Psoas muscle (tissue), 7 donors: ENCODE measurements at regions not wholly inside any gene's neighbourhood (a gene's known extent, or its start where the extent isn't known, plus 50 kb on each side); places are given as distances from the start of the nearest gene placed in this dataset.

ENCODE experiments used
- ATAC-seq, 4 donors: fragments of 200-7000 bp; cut with Tn5 transposase; one replicate each; pipeline ENCODE4 v1.9.1; 2020; ENCODE audit warnings: moderate library complexity in 3 of 4, mild to moderate bottlenecking in 2 of 4
- DNase-seq, 2 donors: peaks; one replicate each; pipeline ENCODE4 v3.0.0-alpha.2; 2020
- H3K27ac ChIP-seq: fragments of 200-600 bp; one replicate; pipeline ENCODE4 v1.8.0; 2022
- H3K27me3 ChIP-seq, 3 donors: fragments of 200-600 bp in 1 of 3; one replicate each; pipeline versions ENCODE4 v1.6.1 to v1.8.0; 2013 to 2022; ENCODE audit warnings: low read length in 2 of 3, mild to moderate bottlenecking in 2 of 3, moderate library complexity in 1 of 3; ENCODE audit not compliant: insufficient read depth in 3 of 3
- H3K36me3 ChIP-seq, 2 donors: fragments of 200-600 bp in 1 of 2; one replicate each; pipeline versions ENCODE4 v1.6.1 to v1.8.0; 2013 to 2022; ENCODE audit warnings: low read depth in 1 of 2, mild to moderate bottlenecking in 1 of 2, moderate library complexity in 1 of 2; ENCODE audit not compliant: insufficient read depth in 1 of 2
- H3K4me1 ChIP-seq: fragments of 200-600 bp; one replicate; pipeline ENCODE4 v1.8.0; 2022
- H3K4me3 ChIP-seq: fragments of 200-600 bp; one replicate; pipeline ENCODE4 v1.8.0; 2022; ENCODE audit warnings: mild to moderate bottlenecking
- H3K9me3 ChIP-seq: fragments of 200-600 bp; one replicate; pipeline ENCODE4 v1.8.0; 2022
- CTCF ChIP-seq: fragments of 200-600 bp; IDR thresholded peaks from one replicate; pipeline ENCODE4 v1.8.0; 2022; ENCODE audit warnings: antibody characterized with exemption
- WGBS, 3 donors: extraction: QIAGEN DNeasy Blood & Tissue Kit; methylation state at CpG; one replicate each; pipeline versions ENCODE4 v1.1.6 to v1.1.7; 2013; 5-methylcytosine and 5-hydroxymethylcytosine counted together
- intact Hi-C, 2 donors: fragments of 100-400 bp; cut with DNase I; formaldehyde crosslinking; loops; one replicate each; pipeline versions ENCODE4 v1.11.0 to v1.14.2; 2022
- donor health status: healthy with polysubstance abuse.
- donor health status: DM: no; HTN: no; CAD: no; lungs with moderate emphysema.
- donor health status: Bipolar disorder and iron deficiency.
- donor health status: healthy.
- donor health status: DM: yes; HTN: yes; CAD: no.
- donor health status: DM: no; HTN: no; CAD: no.
- donor health status: DM: yes; HTN: yes; CAD: no.

GRCh38 chr5:88113429-88113828 is 155.2 kb downstream of the TMEM161B start:
- no peak for ATAC-seq
- no peak for DNase-seq
- no peak for TF ChIP-seq CTCF
- WGBS, 3 donors, result 68 to 80% (median 79%) methylated on average over 1 of the region's 1 CpG
- no peaks in the 10 kb centered on the region for H3K9me3 ChIP-seq
- no peaks in the 10 kb centered on the region for H3K36me3 ChIP-seq
- H3K4me1 ChIP-seq, result no peaks in the 10 kb centered on the region
- H3K27me3 ChIP-seq, result no peaks in the 10 kb centered on the region
- intact Hi-C loops, result loop anchor here in 1 of 2 donors (10.0 kb wide), 1 partner anchor 381 kb away; no protein-coding TSS in a partner anchor
- no peak overlapping the region for H3K4me3 ChIP-seq
- H3K27ac ChIP-seq, result no peak overlapping the region

- DNase-seq (no peak), ATAC-seq (no peak)
- no peak overlapping the region for H3K4me3 ChIP-seq
- no peak overlapping the region for H3K27ac ChIP-seq
- H3K9me3 ChIP-seq, result no peaks in the 10 kb centered on the region
- H3K4me1 ChIP-seq, result no peaks in the 10 kb centered on the region
- H3K36me3 ChIP-seq, result no peaks in the 10 kb centered on the region
- WGBS, 3 donors, result 88 to 90% (median 89%) methylated on average over 5 of the region's 5 CpGs
- no peak for TF ChIP-seq CTCF
- intact Hi-C loops, result loop anchor here in 1 of 2 donors (10.0 kb wide), 1 partner anchor 385 kb away; no protein-coding TSS in a partner anchor
- no peaks in the 10 kb centered on the region for H3K27me3 ChIP-seq
Measured at GRCh38 chr5:88109818-88110217, 158.8 kb downstream of the TMEM161B start.

DNA sequence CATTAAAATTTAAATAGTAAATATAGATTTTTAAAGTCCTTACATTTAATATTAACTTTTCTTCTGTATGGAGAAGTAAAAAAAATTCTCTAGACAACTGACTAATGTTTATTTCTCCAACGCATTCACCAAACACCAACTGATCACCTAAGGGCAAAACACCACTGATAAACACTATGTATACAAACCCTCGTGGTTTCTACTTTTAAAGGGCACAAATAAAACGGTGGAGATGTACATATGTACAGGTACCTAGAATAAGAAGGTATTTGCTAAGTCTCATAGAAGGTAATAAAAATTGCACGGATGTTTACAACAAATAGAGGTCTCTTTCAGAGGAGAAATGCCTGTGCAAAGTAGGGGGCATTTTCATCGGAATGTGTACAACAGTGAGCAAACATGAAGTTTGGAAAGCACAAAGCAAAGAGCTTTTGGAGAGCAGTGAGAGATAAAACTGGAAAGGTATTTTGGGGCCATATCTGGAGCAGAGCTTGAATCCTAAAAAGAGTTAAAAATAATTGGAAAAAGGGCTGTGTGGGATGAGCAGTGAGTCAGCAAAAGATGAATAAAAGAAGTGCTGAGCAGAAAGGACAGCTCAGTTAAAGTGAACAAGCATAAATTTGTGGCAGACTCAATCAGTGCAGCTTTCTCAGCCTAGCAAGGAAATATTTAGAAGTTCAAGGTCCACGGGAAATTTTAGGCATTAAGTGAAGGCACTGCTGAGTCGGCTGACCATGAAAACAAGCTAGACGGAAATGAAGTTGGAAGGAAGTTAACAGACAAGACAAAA is 160.0 kb downstream of the TMEM161B start:
- WGBS, 3 donors, result 78 to 80% (median 78%) methylated on average over 8 of the region's 8 CpGs
- H3K36me3 ChIP-seq, result no peaks in the 10 kb centered on the region
- no peak for DNase-seq
- H3K27ac ChIP-seq, result no peak overlapping the region
- no peaks in the 10 kb centered on the region for H3K9me3 ChIP-seq
- no peaks in the 10 kb centered on the region for H3K27me3 ChIP-seq
- intact Hi-C loops, result no loop called here
- no peak overlapping the region for H3K4me3 ChIP-seq
- no peaks in the 10 kb centered on the region for H3K4me1 ChIP-seq
- TF ChIP-seq CTCF, result no peak
- ATAC-seq, result no peak

GRCh38 chr5:88094906-88095496 is 173.6 kb downstream of the TMEM161B start:
- no peak overlapping the region for H3K4me3 ChIP-seq
- H3K9me3 ChIP-seq, result no peaks in the 10 kb centered on the region
- H3K27ac ChIP-seq, result no peak overlapping the region
- H3K4me1 ChIP-seq, result no peaks in the 10 kb centered on the region
- no peaks in the 10 kb centered on the region for H3K27me3 ChIP-seq
- WGBS, 3 donors, result 47 to 58% (median 47%) methylated on average over 2 of the region's 2 CpGs
- TF ChIP-seq CTCF, result no peak
- H3K36me3 ChIP-seq, result no peaks in the 10 kb centered on the region
- DNase-seq (no peak), ATAC-seq (no peak)
- intact Hi-C loops, result loop anchor here in 1 of 2 donors (5.0 kb wide), 1 partner anchor 222 kb away; no protein-coding TSS in a partner anchor
